Activated CD4-positive, alpha-beta memory T cell treated with anti-CD3 and anti-CD28 coated beads for 36 hours (primary cell): ENCODE measurements at regions not wholly inside any gene's neighbourhood (a gene's known extent, or its start where the extent isn't known, plus 50 kb on each side); places are given as distances from the start of the nearest gene placed in this dataset.

Source experiments
- CTCF ChIA-PET: fragments of 350-600 bp; sonication (Branson Sonifier 250); formaldehyde crosslinking; loops from one replicate; lab custom pipeline; 2021; ENCODE audit warnings: antibody characterized with exemption, inconsistent platforms; lab: Charles Lee
- POLR2A ChIA-PET: fragments of 350-600 bp; sonication (Branson Sonifier 250); formaldehyde crosslinking; loops from one replicate; lab custom pipeline; 2021; ENCODE audit warnings: antibody characterized with exemption; lab: Charles Lee
- DNase-seq: peaks from one replicate; pipeline ENCODE4 v3.0.0-alpha.2; 2020
- H3K27ac Mint-ChIP-seq: one replicate; pipeline ENCODE4 v1.8.0; 2021; ENCODE audit warnings: mixed read lengths
- H3K27me3 Mint-ChIP-seq: one replicate; pipeline ENCODE4 v1.8.0; 2021; ENCODE audit warnings: mixed read lengths
- H3K36me3 Mint-ChIP-seq: one replicate; pipeline ENCODE4 v1.8.0; 2021; ENCODE audit warnings: mixed read lengths
- H3K4me1 Mint-ChIP-seq: one replicate; pipeline ENCODE4 v1.8.0; 2021; ENCODE audit warnings: low read depth, mixed read lengths
- H3K4me3 Mint-ChIP-seq: one replicate; pipeline ENCODE4 v1.8.0; 2021; ENCODE audit warnings: mild to moderate bottlenecking, mixed read lengths
- H3K9me3 Mint-ChIP-seq: one replicate; pipeline ENCODE4 v1.8.0; 2021; ENCODE audit warnings: mixed read lengths
- intact Hi-C: fragments of 100-400 bp; cut with micrococcal nuclease; formaldehyde crosslinking; loops from one replicate; pipeline ENCODE4 v1.15.1; 2023

- ChIA-PET CTCF (no interaction called here), POLR2A (no interaction called here)
- DNase-seq, result no peak
- intact Hi-C loops, result no loop called here
- H3K4me1 Mint-ChIP-seq, result no peaks in the 10 kb centered on the region
- no peak overlapping the region for H3K27ac Mint-ChIP-seq
- no peaks in the 10 kb centered on the region for H3K27me3 Mint-ChIP-seq
- peaks cover 3% of the 10 kb centered on the region for H3K9me3 Mint-ChIP-seq
- H3K36me3 Mint-ChIP-seq, result no peaks in the 10 kb centered on the region
- H3K4me3 Mint-ChIP-seq, result no peak overlapping the region
Observed at GRCh38 chr7:119748251-119748860, 524.6 kb upstream of the KCND2 start.

- Mint-ChIP-seq H3K27ac (no peak overlapping the region), H3K27me3 (no peaks in the 10 kb centered on the region), H3K9me3 (peaks cover 6% of the 10 kb centered on the region), H3K4me3 (no peak overlapping the region), H3K4me1 (no peaks in the 10 kb centered on the region), H3K36me3 (no peaks in the 10 kb centered on the region)
- POLR2A ChIA-PET, result no interaction called here
- CTCF ChIA-PET, result no interaction called here
- intact Hi-C loops, result no loop called here
- DNase-seq, result no peak
Observed at GRCh38 chr7:119748991-119749390, 524.0 kb upstream of the KCND2 start.

- no peaks in the 10 kb centered on the region for H3K27me3 Mint-ChIP-seq
- POLR2A ChIA-PET, result no interaction called here
- H3K36me3 Mint-ChIP-seq, result no peaks in the 10 kb centered on the region
- H3K9me3 Mint-ChIP-seq, result peaks cover 8% of the 10 kb centered on the region
- DNase-seq, result no peak
- H3K4me1 Mint-ChIP-seq, result no peaks in the 10 kb centered on the region
- H3K27ac Mint-ChIP-seq, result no peak overlapping the region
- CTCF ChIA-PET, result no interaction called here
- no peak overlapping the region for H3K4me3 Mint-ChIP-seq
- intact Hi-C loops, result no loop called here
Observed at GRCh38 chr7:119756687-119757086, 516.3 kb upstream of the KCND2 start.

- H3K4me1 Mint-ChIP-seq, result no peaks in the 10 kb centered on the region
- POLR2A ChIA-PET, result no interaction called here
- H3K36me3 Mint-ChIP-seq, result no peaks in the 10 kb centered on the region
- no peak overlapping the region for H3K4me3 Mint-ChIP-seq
- no peak overlapping the region for H3K27ac Mint-ChIP-seq
- no peaks in the 10 kb centered on the region for H3K27me3 Mint-ChIP-seq
- DNase-seq, result no peak
- CTCF ChIA-PET, result no interaction called here
- intact Hi-C loops, result no loop called here
- peaks cover 8% of the 10 kb centered on the region for H3K9me3 Mint-ChIP-seq
Observed at GRCh38 chr7:119758254-119758653, 514.7 kb upstream of the KCND2 start.

GRCh38 chr7:119761776-119762175, 511.2 kb upstream of the KCND2 start:
- no peaks in the 10 kb centered on the region for H3K4me1 Mint-ChIP-seq
- H3K27ac Mint-ChIP-seq, result no peak overlapping the region
- intact Hi-C loops, result no loop called here
- no peaks in the 10 kb centered on the region for H3K36me3 Mint-ChIP-seq
- CTCF ChIA-PET, result no interaction called here
- POLR2A ChIA-PET, result no interaction called here
- H3K4me3 Mint-ChIP-seq, result no peak overlapping the region
- no peak for DNase-seq
- H3K9me3 Mint-ChIP-seq, result peaks cover 11% of the 10 kb centered on the region
- H3K27me3 Mint-ChIP-seq, result no peaks in the 10 kb centered on the region

DNA sequence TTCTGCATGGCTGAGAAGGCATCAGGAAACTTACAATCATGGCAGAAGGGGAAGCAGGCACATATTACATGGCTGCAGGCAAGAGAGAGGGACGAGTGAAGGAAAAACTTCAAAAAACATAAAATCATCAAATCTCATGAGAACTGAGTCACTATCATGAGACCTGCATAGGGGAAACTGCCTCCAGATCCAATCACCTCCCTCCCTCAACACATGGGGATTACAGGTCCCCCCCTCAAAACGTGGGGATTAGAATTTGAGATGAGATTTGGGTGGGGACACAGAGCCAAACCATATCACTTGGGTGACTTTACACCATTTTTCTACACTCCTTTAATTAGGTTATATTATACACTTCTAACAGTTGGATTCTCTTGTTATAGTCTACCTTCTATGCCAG, 490.7 kb upstream of the KCND2 start:
- Mint-ChIP-seq H3K27ac (no peak overlapping the region), H3K4me1 (no peaks in the 10 kb centered on the region), H3K9me3 (peaks cover 18% of the 10 kb centered on the region), H3K27me3 (no peaks in the 10 kb centered on the region), H3K36me3 (no peaks in the 10 kb centered on the region), H3K4me3 (no peak overlapping the region)
- DNase-seq, result no peak
- ChIA-PET CTCF (no interaction called here), POLR2A (no interaction called here)
- intact Hi-C loops, result no loop called here

DNA sequence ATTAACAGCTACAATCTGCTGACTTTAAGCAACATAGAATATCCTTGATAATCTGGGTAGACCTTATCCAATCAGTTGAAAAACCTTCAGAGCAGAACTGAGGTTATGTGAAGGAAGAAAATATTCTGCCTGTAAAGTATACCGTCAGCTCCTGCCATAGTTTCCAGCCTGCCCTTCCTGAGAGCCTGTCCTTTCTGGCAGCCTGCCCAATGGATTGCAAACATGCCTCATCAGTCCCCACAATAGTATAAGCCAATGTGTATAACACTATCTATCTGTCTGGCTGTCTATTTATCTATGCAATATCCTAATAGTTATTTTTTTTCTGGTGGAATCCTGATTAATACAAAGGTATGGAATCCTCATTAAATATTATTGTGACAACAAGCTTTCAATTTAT, 489.2 kb upstream of the KCND2 start:
- Mint-ChIP-seq H3K4me1 (no peaks in the 10 kb centered on the region), H3K27ac (no peak overlapping the region), H3K9me3 (peaks cover 18% of the 10 kb centered on the region), H3K27me3 (no peaks in the 10 kb centered on the region), H3K4me3 (no peak overlapping the region), H3K36me3 (no peaks in the 10 kb centered on the region)
- intact Hi-C loops, result no loop called here
- CTCF ChIA-PET, result no interaction called here
- no peak for DNase-seq
- POLR2A ChIA-PET, result no interaction called here

DNA sequence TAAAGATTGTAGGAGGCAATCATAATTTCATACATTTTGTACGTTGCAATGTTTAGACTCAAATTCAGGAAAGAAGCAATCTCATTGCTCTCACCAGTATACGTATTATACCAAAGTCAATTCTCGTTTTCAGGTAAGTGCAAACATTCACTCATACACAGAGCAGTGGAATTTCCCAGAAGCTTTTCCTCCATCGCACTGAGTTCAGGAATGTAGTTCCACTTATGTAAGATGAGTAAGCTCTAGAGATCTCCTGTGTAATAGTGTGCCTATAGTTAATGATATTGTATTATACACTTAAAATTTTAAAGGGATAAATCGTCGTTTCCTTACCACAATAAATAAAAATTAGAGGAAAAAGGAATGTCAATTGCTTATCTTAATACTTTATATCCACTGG, 470.8 kb upstream of the KCND2 start:
- Mint-ChIP-seq H3K27ac (no peak overlapping the region), H3K36me3 (no peaks in the 10 kb centered on the region), H3K9me3 (peaks cover 5% of the 10 kb centered on the region), H3K4me3 (no peak overlapping the region), H3K4me1 (no peaks in the 10 kb centered on the region), H3K27me3 (no peaks in the 10 kb centered on the region)
- POLR2A ChIA-PET, result no interaction called here
- no peak for DNase-seq
- CTCF ChIA-PET, result no interaction called here
- intact Hi-C loops, result no loop called here

GRCh38 chr7:119825091-119825655, 447.8 kb upstream of the KCND2 start:
- H3K36me3 Mint-ChIP-seq, result no peaks in the 10 kb centered on the region
- ChIA-PET POLR2A (no interaction called here), CTCF (no interaction called here)
- H3K9me3 Mint-ChIP-seq, result peaks cover 14% of the 10 kb centered on the region
- H3K4me1 Mint-ChIP-seq, result no peaks in the 10 kb centered on the region
- H3K27me3 Mint-ChIP-seq, result no peaks in the 10 kb centered on the region
- DNase-seq, result no peak
- no peak overlapping the region for H3K27ac Mint-ChIP-seq
- intact Hi-C loops, result no loop called here
- no peak overlapping the region for H3K4me3 Mint-ChIP-seq

- DNase-seq, result no peak
- CTCF ChIA-PET, result no interaction called here
- Mint-ChIP-seq H3K9me3 (peaks cover 17% of the 10 kb centered on the region), H3K36me3 (no peaks in the 10 kb centered on the region), H3K4me1 (no peaks in the 10 kb centered on the region), H3K27ac (no peak overlapping the region), H3K27me3 (no peaks in the 10 kb centered on the region), H3K4me3 (no peak overlapping the region)
- intact Hi-C loops, result no loop called here
- POLR2A ChIA-PET, result no interaction called here
Observed at GRCh38 chr7:119826547-119826946, 446.4 kb upstream of the KCND2 start.

DNA sequence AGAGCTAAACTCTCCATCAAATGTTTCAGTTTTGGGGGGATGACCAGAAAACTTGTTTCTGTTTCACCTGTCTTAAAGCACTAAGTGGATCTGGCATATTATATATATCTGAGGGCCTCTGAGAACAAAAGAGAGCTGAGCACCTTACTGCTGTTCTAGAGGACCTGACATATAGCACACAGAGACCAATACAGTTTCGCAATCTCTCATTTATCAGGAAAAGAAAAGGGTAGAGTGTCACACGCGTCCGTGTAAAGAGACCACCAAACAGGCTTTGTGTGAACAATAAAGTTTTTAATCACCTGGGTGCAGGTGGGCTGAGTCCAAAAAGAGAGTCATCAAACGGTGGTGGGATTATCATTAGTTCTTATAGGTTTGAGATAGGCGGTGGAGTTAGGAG, 434.5 kb upstream of the KCND2 start:
- Mint-ChIP-seq H3K4me1 (no peaks in the 10 kb centered on the region), H3K9me3 (peaks cover 20% of the 10 kb centered on the region), H3K27ac (no peak overlapping the region), H3K4me3 (no peak overlapping the region), H3K36me3 (no peaks in the 10 kb centered on the region), H3K27me3 (no peaks in the 10 kb centered on the region)
- DNase-seq, result no peak
- CTCF ChIA-PET, result no interaction called here
- POLR2A ChIA-PET, result no interaction called here
- intact Hi-C loops, result no loop called here

DNA sequence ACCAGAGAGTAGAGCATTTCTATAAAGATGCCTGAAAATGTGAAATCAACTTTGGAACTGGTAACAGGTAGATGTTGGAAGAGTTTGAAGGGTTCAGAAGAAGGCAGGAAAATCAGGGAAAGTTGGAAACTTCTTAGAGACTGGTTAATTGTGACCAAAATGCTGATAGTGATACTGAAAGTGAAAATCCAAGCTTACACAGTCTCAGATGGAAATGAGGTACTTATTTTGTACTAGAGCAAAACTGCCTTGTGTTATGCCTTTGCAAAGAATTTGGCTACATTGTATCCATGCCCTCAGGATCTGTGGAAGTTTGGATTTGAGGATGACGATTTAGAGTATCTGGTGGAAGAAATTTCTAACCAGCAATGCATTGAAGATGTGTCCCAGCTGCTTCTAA, 430.6 kb upstream of the KCND2 start:
- Mint-ChIP-seq H3K4me1 (no peaks in the 10 kb centered on the region), H3K4me3 (no peak overlapping the region), H3K36me3 (no peaks in the 10 kb centered on the region), H3K27ac (no peak overlapping the region), H3K27me3 (no peaks in the 10 kb centered on the region), H3K9me3 (peaks cover 22% of the 10 kb centered on the region)
- ChIA-PET CTCF (no interaction called here), POLR2A (no interaction called here)
- intact Hi-C loops, result no loop called here
- DNase-seq, result no peak

GRCh38 chr7:119842786-119843185, 430.2 kb upstream of the KCND2 start:
- H3K4me1 Mint-ChIP-seq, result no peaks in the 10 kb centered on the region
- no peak overlapping the region for H3K27ac Mint-ChIP-seq
- H3K36me3 Mint-ChIP-seq, result no peaks in the 10 kb centered on the region
- H3K9me3 Mint-ChIP-seq, result peaks cover 22% of the 10 kb centered on the region
- no peaks in the 10 kb centered on the region for H3K27me3 Mint-ChIP-seq
- intact Hi-C loops, result no loop called here
- ChIA-PET CTCF (no interaction called here), POLR2A (no interaction called here)
- no peak overlapping the region for H3K4me3 Mint-ChIP-seq
- DNase-seq, result no peak
